Sigmoid colon (tissue), 6 donors: ENCODE measurements at regions not wholly inside any gene's neighbourhood (a gene's known extent, or its start where the extent isn't known, plus 50 kb on each side); places are given as distances from the start of the nearest gene placed in this dataset.

ENCODE experiments used
- DNase-seq: peaks from one replicate; pipeline ENCODE4 v3.0.0-alpha.2; 2019
- H3K27ac ChIP-seq, 4 donors: fragments of 200-600 bp; sonication (generic); one replicate each; pipeline ENCODE4 v1.5.1; 2016 to 2019; ENCODE audit warnings: mild to moderate bottlenecking in 1 of 4
- H3K27me3 ChIP-seq, 3 donors: fragments of 200-600 bp; sonication (generic); one replicate each; pipeline ENCODE4 v1.5.1; 2019; ENCODE audit warnings: mild to moderate bottlenecking in 1 of 3
- H3K36me3 ChIP-seq, 4 donors: fragments of 200-600 bp; sonication (generic); one replicate each; pipeline ENCODE4 v1.5.1; 2016 to 2019
- H3K4me1 ChIP-seq, 4 donors: fragments of 200-600 bp; sonication (generic); one replicate each; pipeline ENCODE4 v1.5.1; 2017 to 2019
- H3K4me3 ChIP-seq, 4 donors: fragments of 200-600 bp; sonication (generic); one replicate each; pipeline ENCODE4 v1.5.1; 2017 to 2019; ENCODE audit warnings: mild to moderate bottlenecking in 2 of 4, moderate library complexity in 1 of 4
- H3K9me3 ChIP-seq, 4 donors: fragments of 200-600 bp in 3 of 4; sonication (generic) in 3 of 4; one replicate each; pipeline versions ENCODE4 v1.5.1 to v1.6.1; 2013 to 2019
- EP300 ChIP-seq, 4 donors: sonication (generic); formaldehyde crosslinking; IDR thresholded peaks; one replicate each; pipeline ENCODE4 v1.6.1; 2017; ENCODE audit warnings: antibody characterized with exemption in 4 of 4
- POLR2A ChIP-seq, 2 donors: fragments of 450-650 bp; IDR thresholded peaks; one replicate each; pipeline ENCODE4 v1.6.1; 2016; ENCODE audit warnings: antibody characterized with exemption in 2 of 2, mild to moderate bottlenecking in 2 of 2, moderate library complexity in 2 of 2
- POLR2AphosphoS5 ChIP-seq, 4 donors: sonication (generic); formaldehyde crosslinking; IDR thresholded peaks; one replicate each; pipeline ENCODE4 v1.6.1; 2017; ENCODE audit warnings: antibody characterized with exemption in 4 of 4
- WGBS, 2 donors: extraction: QIAGEN DNeasy Blood & Tissue Kit; methylation state at CpG; one replicate each; pipeline ENCODE4 v1.1.7; 2013; 5-methylcytosine and 5-hydroxymethylcytosine counted together
- intact Hi-C: fragments of 100-400 bp; cut with DNase I; formaldehyde crosslinking; loops from one replicate; pipeline ENCODE4 v1.15.1; 2023
- TF ChIP-seq, protein P1 (sequence below), 4 experiments: fragments of 450-650 bp in 3 of 4; fragments of 200-600 bp in 1 of 4; IDR thresholded peaks; one replicate each; pipeline ENCODE4 v1.5.1; 2016 to 2019; ENCODE audit warnings: antibody characterized with exemption in 4 of 4, mild to moderate bottlenecking in 3 of 4, moderate library complexity in 2 of 4
- donor health status: healthy with polysubstance abuse.
- donor health status: healthy.

DNA sequence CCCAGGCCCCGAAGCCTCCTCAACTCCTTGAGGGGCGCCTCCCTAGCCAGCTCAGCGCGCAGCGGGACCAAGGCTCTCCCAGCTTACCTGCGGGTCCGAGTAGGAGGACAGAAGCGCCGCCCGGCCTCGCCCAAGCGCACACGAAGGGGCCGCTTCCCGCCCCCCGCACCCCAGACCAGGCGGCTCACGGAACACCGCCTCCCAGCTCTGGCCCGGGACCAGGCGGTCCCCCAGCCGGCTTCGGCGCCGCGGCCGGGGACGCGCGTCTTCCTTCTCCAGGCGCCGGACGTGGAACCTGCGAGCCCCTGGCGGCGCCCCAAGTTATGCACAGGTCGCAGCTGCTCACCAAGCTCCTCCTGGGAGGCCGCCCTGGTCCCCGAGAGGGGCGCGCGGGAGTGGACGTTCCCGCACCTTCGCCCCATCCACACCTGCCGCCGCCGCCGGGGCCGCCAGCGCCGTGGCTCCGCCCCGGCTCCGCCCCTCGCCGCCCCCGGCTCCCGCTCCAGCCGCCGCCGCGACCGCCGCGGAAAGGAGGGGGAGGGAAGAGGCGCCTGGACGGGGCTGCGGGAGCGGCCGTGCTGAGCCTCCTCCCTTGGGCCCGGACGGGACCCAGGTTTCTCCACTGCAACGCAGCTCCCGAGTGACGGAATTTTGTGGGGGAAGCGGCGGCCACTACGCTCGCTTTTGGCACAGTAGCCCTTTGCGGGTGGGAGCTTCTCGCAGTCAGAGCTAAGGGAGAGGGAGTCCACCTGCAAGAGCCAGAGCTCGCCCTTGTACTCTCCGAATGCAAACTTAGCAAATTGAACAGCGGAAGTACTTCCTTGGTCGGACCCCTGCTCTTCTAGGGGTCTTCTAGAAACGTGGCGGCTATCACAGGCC lies 77.5 kb upstream of the IFNE start:
- intact Hi-C loops, result no loop called here
- WGBS, 2 donors, result 1 to 2% methylated on average over 88 of the region's 88 CpGs
- Histone ChIP-seq H3K27ac (no peak overlapping the region), H3K36me3 (no peaks in the 10 kb centered on the region), H3K4me3 (peak overlapping the region; percentile 28 to 62 (median 46)), H3K9me3 (no peaks in the 10 kb centered on the region), H3K4me1 (peaks cover 0 to 17% (median 14%) of the 10 kb centered on the region in 4 donors), H3K27me3 (peaks cover 15 to 61% (median 44%) of the 10 kb centered on the region in 3 donors)
- no peak for TF ChIP-seq POLR2A (IDR thresholded peaks at IDR 0.05)
- TF ChIP-seq, protein P1, sequence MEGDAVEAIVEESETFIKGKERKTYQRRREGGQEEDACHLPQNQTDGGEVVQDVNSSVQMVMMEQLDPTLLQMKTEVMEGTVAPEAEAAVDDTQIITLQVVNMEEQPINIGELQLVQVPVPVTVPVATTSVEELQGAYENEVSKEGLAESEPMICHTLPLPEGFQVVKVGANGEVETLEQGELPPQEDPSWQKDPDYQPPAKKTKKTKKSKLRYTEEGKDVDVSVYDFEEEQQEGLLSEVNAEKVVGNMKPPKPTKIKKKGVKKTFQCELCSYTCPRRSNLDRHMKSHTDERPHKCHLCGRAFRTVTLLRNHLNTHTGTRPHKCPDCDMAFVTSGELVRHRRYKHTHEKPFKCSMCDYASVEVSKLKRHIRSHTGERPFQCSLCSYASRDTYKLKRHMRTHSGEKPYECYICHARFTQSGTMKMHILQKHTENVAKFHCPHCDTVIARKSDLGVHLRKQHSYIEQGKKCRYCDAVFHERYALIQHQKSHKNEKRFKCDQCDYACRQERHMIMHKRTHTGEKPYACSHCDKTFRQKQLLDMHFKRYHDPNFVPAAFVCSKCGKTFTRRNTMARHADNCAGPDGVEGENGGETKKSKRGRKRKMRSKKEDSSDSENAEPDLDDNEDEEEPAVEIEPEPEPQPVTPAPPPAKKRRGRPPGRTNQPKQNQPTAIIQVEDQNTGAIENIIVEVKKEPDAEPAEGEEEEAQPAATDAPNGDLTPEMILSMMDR (IDR thresholded peaks at IDR 0.05), result no peak
- no peak for TF ChIP-seq POLR2AphosphoS5 (IDR thresholded peaks at IDR 0.05)
- TF ChIP-seq EP300 (IDR thresholded peaks at IDR 0.05), result no peak
- peak; percentile 65 for DNase-seq

DNA sequence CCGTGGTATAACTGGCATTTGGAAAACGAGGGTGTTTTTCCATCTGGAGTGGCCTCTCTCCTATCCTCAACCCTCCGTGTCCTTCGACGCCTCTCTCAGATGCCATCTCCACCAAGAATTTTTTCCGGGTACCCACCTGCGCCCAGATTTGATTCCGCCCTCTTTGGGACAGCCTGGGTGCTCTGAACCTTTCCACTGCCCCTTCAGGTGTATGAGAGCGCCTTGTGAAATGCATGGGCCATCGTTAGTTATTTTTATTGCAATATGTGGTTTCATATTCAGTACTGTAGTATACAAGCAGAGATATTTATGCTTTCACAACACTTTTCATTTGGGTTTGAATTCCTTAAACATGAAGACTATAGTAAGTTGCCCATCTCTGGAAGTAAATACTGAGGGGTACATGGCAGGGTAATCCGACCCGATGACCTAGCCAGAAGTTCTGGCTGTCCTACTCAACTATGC lies 78.2 kb upstream of the IFNE start:
- H3K27me3 ChIP-seq, result peaks cover 15 to 58% (median 44%) of the 10 kb centered on the region in 3 donors
- TF ChIP-seq EP300 (IDR thresholded peaks at IDR 0.05), result no peak
- TF ChIP-seq, protein P1 (IDR thresholded peaks at IDR 0.05), result no peak
- no peak for TF ChIP-seq POLR2AphosphoS5 (IDR thresholded peaks at IDR 0.05)
- TF ChIP-seq POLR2A (IDR thresholded peaks at IDR 0.05), result no peak
- H3K36me3 ChIP-seq, result no peaks in the 10 kb centered on the region
- H3K27ac ChIP-seq, result no peak overlapping the region
- intact Hi-C loops, result no loop called here
- DNase-seq, result no peak
- WGBS, 2 donors, result 41 to 46% methylated on average over 12 of the region's 12 CpGs
- H3K4me1 ChIP-seq, result peaks cover 0 to 17% (median 14%) of the 10 kb centered on the region in 4 donors
- H3K9me3 ChIP-seq, result no peaks in the 10 kb centered on the region
- peak overlapping the region in 3 of 4 donors; percentile 44 to 62 (median 48) for H3K4me3 ChIP-seq

DNA sequence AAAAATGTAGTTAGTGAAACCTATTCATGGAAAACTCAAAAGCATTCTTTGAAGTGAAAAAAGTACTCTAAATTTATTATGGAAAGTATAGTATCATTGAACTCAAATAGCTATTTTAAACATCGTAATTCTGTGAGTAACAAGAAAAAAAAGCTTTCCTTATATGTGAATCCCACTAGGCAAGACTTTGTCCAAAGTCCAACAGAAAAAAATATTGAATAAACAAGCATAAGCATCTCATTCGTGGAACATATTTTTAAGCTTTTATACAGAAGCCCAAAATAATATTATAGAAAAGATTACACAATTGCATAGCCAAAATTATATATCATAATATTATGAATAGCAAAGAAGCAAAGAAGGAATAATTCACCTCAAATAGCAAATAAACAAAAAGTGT lies 79.4 kb upstream of the IFNE start:
- peaks cover 0 to 17% (median 14%) of the 10 kb centered on the region in 4 donors for H3K4me1 ChIP-seq
- no peaks in the 10 kb centered on the region for H3K36me3 ChIP-seq
- intact Hi-C loops, result no loop called here
- WGBS, 2 donors, result 13 to 54% methylated on average over 2 of the region's 2 CpGs
- no peak overlapping the region for H3K4me3 ChIP-seq
- DNase-seq, result no peak
- H3K27ac ChIP-seq, result no peak overlapping the region
- H3K27me3 ChIP-seq, result peaks cover 15 to 46% (median 35%) of the 10 kb centered on the region in 3 donors
- no peak for TF ChIP-seq POLR2A (IDR thresholded peaks at IDR 0.05)
- no peak for TF ChIP-seq POLR2AphosphoS5 (IDR thresholded peaks at IDR 0.05)
- no peak for TF ChIP-seq EP300 (IDR thresholded peaks at IDR 0.05)
- TF ChIP-seq, protein P1 (IDR thresholded peaks at IDR 0.05), result no peak
- no peaks in the 10 kb centered on the region for H3K9me3 ChIP-seq

DNA sequence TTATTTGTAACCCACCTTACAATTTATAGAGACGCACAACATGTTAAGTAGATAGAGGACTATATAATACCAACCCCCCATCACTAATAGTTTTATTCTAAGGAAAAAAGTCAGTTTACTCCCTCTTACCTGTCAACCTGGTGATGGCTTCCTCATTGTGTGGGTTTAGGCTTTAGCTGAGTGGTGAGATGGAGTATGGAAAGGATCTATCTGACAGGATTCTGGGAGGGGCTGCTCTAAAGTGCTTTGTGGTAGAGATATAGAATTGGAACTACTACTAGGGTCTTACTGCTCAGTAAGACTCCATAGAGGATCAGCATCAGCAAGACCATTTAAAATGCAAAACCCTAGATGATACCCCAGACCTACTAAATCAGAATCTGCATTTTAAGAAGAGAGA lies 82.1 kb upstream of the IFNE start:
- H3K27ac ChIP-seq, result no peak overlapping the region
- TF ChIP-seq, protein P1 (IDR thresholded peaks at IDR 0.05), result no peak
- peaks cover 8 to 19% (median 11%) of the 10 kb centered on the region in 3 donors for H3K27me3 ChIP-seq
- WGBS, 2 donors, result 93 to 96% methylated on average over 1 of the region's 1 CpG
- H3K36me3 ChIP-seq, result no peaks in the 10 kb centered on the region
- intact Hi-C loops, result no loop called here
- H3K9me3 ChIP-seq, result no peaks in the 10 kb centered on the region
- DNase-seq, result no peak
- peaks cover 0 to 9% (median 8%) of the 10 kb centered on the region in 4 donors for H3K4me1 ChIP-seq
- H3K4me3 ChIP-seq, result no peak overlapping the region
